GM21576 (cell line): ENCODE measurements at regions not wholly inside any gene's neighbourhood (a gene's known extent, or its start where the extent isn't known, plus 50 kb on each side); places are given as distances from the start of the nearest gene placed in this dataset.
"Not testable (repeated sequence)": the region's sequence is repeated elsewhere in the genome, so short reads cannot be mapped to it uniquely, and the experiment has no call there.

Source experiments
- ATAC-seq: cut with Tn5 transposase; IDR thresholded peaks from one replicate; pipeline ENCODE4 v1.9.1; 2021; ENCODE audit warnings: mild to moderate bottlenecking, moderate library complexity; ENCODE audit not compliant: unreplicated experiment

- ATAC-seq: no peak
These were observed 434.5 kb upstream of the GOT2 start for GRCh38 chr16:59168461-59169114.

- ATAC-seq: no peak
These were observed 430.3 kb upstream of the GOT2 start for GRCh38 chr16:59164461-59164860.

GRCh38 chr16:59163371-59164055 lies 429.4 kb upstream of the GOT2 start:
- no peak for ATAC-seq

- no peak for ATAC-seq
These were observed 427.6 kb upstream of the GOT2 start for GRCh38 chr16:59161679-59162078.

GRCh38 chr16:59154295-59154694 lies 420.2 kb upstream of the GOT2 start:
- no peak for ATAC-seq

GRCh38 chr16:59148769-59149155 lies 414.6 kb upstream of the GOT2 start:
- no peak for ATAC-seq

- ATAC-seq: no peak
These were observed 414.1 kb upstream of the GOT2 start for GRCh38 chr16:59148056-59148768.

- ATAC-seq: no peak
These were observed 412.0 kb upstream of the GOT2 start for GRCh38 chr16:59146140-59146539.

- ATAC-seq: no peak
These were observed 410.7 kb upstream of the GOT2 start for GRCh38 chr16:59144841-59145240.

GRCh38 chr16:59144326-59144725 lies 410.2 kb upstream of the GOT2 start:
- no peak for ATAC-seq

GRCh38 chr16:59126486-59126885 lies 392.4 kb upstream of the GOT2 start:
- no peak for ATAC-seq

GRCh38 chr16:59124056-59124455 lies 389.9 kb upstream of the GOT2 start:
- no peak for ATAC-seq

- ATAC-seq: no peak
These were observed 389.4 kb upstream of the GOT2 start for GRCh38 chr16:59123479-59123878.

- ATAC-seq: no peak
These were observed 388.1 kb upstream of the GOT2 start for GRCh38 chr16:59122262-59122537.

- no peak for ATAC-seq
These were observed 387.5 kb upstream of the GOT2 start for GRCh38 chr16:59121411-59122261.

- ATAC-seq: no peak
These were observed 382.6 kb upstream of the GOT2 start for GRCh38 chr16:59116744-59117143.

GRCh38 chr16:59114790-59115189 lies 380.7 kb upstream of the GOT2 start:
- ATAC-seq: no peak

- no peak for ATAC-seq
These were observed 379.0 kb upstream of the GOT2 start for GRCh38 chr16:59113004-59113670.

GRCh38 chr16:59111280-59111679 lies 377.2 kb upstream of the GOT2 start:
- ATAC-seq: no peak

- ATAC-seq: no peak
These were observed 374.3 kb upstream of the GOT2 start for GRCh38 chr16:59108374-59108773.

- ATAC-seq: not testable (repeated sequence)
These were observed 362.6 kb upstream of the GOT2 start for GRCh38 chr16:59096682-59097081.
